ENCODE measurements at regions not wholly inside any gene's neighbourhood (a gene's known extent, or its start where the extent isn't known, plus 50 kb on each side); places are given as distances from the start of the nearest gene placed in this dataset.

DNA sequence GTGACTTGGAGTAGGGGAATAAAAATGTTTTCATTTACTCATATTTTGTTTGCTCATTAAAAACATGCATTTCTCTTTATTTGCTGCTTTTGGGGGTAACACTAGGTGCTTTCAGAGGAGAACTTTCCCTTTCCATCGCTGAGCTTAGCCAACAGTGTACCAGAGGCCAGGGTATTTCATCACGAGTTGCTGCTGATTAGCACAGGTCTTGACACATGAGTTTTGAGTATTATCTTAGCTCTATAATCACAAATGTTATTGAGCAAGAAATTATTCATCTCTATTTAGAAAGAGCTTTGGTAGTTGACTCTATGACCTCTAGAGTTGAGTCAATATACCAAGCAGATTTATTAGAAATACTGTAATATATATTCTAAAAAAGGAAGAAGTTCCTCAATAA is 375.9 kb downstream of the NXPH1 start:
- no peak for DNase-seq (ENCODE audit: extremely low spot score, unreplicated experiment)
- H3K27me3 Mint-ChIP-seq (ENCODE audit: unreplicated experiment), result no peaks in the 10 kb centered on the region
- no peaks in the 10 kb centered on the region for H3K36me3 Mint-ChIP-seq (ENCODE audit: unreplicated experiment)
- no peak overlapping the region for H3K27ac Mint-ChIP-seq (ENCODE audit: unreplicated experiment)
- H3K4me1 Mint-ChIP-seq (ENCODE audit: unreplicated experiment), result no peaks in the 10 kb centered on the region
- H3K4me3 Mint-ChIP-seq (ENCODE audit: unreplicated experiment), result no peak overlapping the region
- TF ChIP-seq, protein P1, sequence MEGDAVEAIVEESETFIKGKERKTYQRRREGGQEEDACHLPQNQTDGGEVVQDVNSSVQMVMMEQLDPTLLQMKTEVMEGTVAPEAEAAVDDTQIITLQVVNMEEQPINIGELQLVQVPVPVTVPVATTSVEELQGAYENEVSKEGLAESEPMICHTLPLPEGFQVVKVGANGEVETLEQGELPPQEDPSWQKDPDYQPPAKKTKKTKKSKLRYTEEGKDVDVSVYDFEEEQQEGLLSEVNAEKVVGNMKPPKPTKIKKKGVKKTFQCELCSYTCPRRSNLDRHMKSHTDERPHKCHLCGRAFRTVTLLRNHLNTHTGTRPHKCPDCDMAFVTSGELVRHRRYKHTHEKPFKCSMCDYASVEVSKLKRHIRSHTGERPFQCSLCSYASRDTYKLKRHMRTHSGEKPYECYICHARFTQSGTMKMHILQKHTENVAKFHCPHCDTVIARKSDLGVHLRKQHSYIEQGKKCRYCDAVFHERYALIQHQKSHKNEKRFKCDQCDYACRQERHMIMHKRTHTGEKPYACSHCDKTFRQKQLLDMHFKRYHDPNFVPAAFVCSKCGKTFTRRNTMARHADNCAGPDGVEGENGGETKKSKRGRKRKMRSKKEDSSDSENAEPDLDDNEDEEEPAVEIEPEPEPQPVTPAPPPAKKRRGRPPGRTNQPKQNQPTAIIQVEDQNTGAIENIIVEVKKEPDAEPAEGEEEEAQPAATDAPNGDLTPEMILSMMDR (IDR thresholded peaks at IDR 0.05), result no peak
- no peaks in the 10 kb centered on the region for H3K9me3 Mint-ChIP-seq (ENCODE audit: unreplicated experiment)

DNA sequence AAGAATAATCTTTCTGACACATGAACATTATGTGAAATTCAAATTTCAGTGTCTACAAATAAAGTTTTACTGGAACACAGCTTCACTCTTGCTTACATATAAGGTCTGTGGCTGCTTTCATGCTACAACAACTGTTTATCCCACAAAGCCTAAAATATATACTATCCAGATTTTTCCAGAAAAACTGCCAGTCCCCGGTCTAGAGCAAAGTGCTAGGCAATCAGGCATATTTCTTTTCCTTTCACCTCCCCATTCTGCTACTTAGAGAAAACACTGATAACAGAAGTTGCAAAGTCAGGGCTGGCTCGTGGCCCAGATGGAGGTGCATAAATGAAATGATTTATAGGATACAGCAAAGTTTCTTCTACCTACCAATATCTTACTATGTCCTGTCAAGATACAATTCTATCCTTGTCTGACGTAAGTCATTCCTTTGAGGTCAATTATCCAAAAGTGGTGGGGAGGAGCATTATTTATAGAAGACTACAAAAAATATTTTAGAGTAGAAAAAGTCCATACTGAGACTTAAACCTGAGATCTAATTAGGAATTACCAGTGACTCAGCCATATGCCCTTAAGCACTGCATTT is 384.1 kb downstream of the NXPH1 start:
- Mint-ChIP-seq H3K4me1 (ENCODE audit: unreplicated experiment) (no peaks in the 10 kb centered on the region), H3K27me3 (ENCODE audit: unreplicated experiment) (no peaks in the 10 kb centered on the region), H3K9me3 (ENCODE audit: unreplicated experiment) (no peaks in the 10 kb centered on the region), H3K4me3 (ENCODE audit: unreplicated experiment) (no peak overlapping the region), H3K36me3 (ENCODE audit: unreplicated experiment) (no peaks in the 10 kb centered on the region), H3K27ac (ENCODE audit: unreplicated experiment) (no peak overlapping the region)
- DNase-seq (ENCODE audit: extremely low spot score, unreplicated experiment), result no peak
- TF ChIP-seq, protein P1 (IDR thresholded peaks at IDR 0.05), result no peak

DNA sequence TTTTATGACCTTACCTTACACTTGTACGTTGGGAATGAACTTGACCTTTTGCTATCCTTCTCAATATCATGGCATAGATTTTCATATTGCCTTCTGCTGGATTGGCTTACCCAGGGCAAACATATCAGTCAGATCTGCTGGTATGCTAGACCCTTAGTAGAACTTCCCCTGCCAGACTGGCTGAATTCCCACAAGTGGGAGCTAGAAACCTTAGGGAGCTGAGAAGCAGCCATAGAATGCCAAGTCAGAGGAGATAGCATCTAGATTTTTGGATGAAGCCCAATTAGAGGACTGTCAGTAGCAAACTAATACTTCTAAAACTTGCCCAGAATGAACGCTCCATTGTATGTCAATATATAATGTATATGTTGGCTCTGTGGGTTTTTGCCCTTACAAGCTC is 385.0 kb downstream of the NXPH1 start:
- no peak overlapping the region for H3K4me3 Mint-ChIP-seq (ENCODE audit: unreplicated experiment)
- H3K27me3 Mint-ChIP-seq (ENCODE audit: unreplicated experiment), result no peaks in the 10 kb centered on the region
- no peak overlapping the region for H3K27ac Mint-ChIP-seq (ENCODE audit: unreplicated experiment)

DNA sequence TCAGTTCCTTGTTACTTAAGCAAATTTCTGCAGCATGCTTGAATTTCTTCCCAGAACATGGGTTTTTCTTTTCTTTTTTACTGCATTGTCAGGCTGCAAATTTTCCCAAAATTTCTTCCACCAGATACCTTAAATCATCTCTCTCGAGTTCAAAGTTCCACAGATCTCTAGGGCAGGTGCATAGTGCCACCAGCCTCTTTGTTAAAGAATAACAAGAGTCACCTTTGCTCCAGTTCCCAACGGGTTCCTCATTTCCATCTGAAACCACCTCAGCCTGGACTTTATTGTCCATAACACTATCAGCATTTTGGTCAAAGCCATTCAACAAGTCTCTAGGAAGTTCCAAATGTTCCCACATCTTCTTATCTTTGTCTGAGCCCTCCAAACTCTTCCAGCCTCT is 389.2 kb downstream of the NXPH1 start:
- Mint-ChIP-seq H3K9me3 (ENCODE audit: unreplicated experiment) (no peaks in the 10 kb centered on the region), H3K27me3 (ENCODE audit: unreplicated experiment) (no peaks in the 10 kb centered on the region), H3K36me3 (ENCODE audit: unreplicated experiment) (no peaks in the 10 kb centered on the region), H3K4me1 (ENCODE audit: unreplicated experiment) (no peaks in the 10 kb centered on the region), H3K4me3 (ENCODE audit: unreplicated experiment) (no peak overlapping the region), H3K27ac (ENCODE audit: unreplicated experiment) (no peak overlapping the region)
- TF ChIP-seq, protein P1 (IDR thresholded peaks at IDR 0.05), result no peak
- DNase-seq (ENCODE audit: extremely low spot score, unreplicated experiment), result no peak

More for the DNA sequence above, 385.0 kb downstream of the NXPH1 start:
- DNase-seq (ENCODE audit: extremely low spot score, unreplicated experiment), result no peak
- H3K36me3 Mint-ChIP-seq (ENCODE audit: unreplicated experiment), result no peaks in the 10 kb centered on the region
- no peaks in the 10 kb centered on the region for H3K9me3 Mint-ChIP-seq (ENCODE audit: unreplicated experiment)
- H3K4me1 Mint-ChIP-seq (ENCODE audit: unreplicated experiment), result no peaks in the 10 kb centered on the region
- TF ChIP-seq, protein P1 (IDR thresholded peaks at IDR 0.05), result no peak

DNA sequence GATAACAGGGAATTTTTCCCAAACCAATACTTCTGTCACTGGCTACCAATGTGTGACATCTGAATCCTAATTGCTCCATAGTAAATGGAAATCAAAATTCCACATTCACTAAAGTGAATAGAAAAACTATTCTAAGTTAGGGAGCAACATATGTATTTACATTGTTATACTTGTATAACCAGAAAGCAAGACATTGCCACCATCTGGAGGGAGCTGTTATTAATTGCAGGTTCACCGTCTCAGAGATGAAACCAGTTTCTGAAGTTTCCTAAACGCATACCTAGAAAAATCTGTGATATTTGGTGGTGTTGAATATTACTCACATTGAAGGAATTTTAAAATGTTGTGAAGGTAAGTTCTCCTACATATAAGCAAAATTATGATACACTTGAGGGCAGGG is 390.1 kb downstream of the NXPH1 start:
- Mint-ChIP-seq H3K27me3 (ENCODE audit: unreplicated experiment) (no peaks in the 10 kb centered on the region), H3K36me3 (ENCODE audit: unreplicated experiment) (no peaks in the 10 kb centered on the region), H3K4me1 (ENCODE audit: unreplicated experiment) (no peaks in the 10 kb centered on the region), H3K27ac (ENCODE audit: unreplicated experiment) (no peak overlapping the region), H3K4me3 (ENCODE audit: unreplicated experiment) (no peak overlapping the region), H3K9me3 (ENCODE audit: unreplicated experiment) (no peaks in the 10 kb centered on the region)
- DNase-seq (ENCODE audit: extremely low spot score, unreplicated experiment), result no peak
- TF ChIP-seq, protein P1 (IDR thresholded peaks at IDR 0.05), result no peak
